Retinal pigment epithelial cell (primary cell): ENCODE measurements at regions not wholly inside any gene's neighbourhood (a gene's known extent, or its start where the extent isn't known, plus 50 kb on each side); places are given as distances from the start of the nearest gene placed in this dataset.

Experiments
- DNase-seq: peaks from one replicate; pipeline ENCODE4 v3.0.0-alpha.2; 2010; ENCODE audit warnings: low read depth
- H3K4me3 ChIP-seq: 2 replicates; pipeline ENCODE4 v1.5.1; 2011; ENCODE audit warnings: mild to moderate bottlenecking, low read length, control low read depth, moderate library complexity
- CTCF ChIP-seq: conservative IDR thresholded peaks from 2 replicates; pipeline ENCODE4 v1.5.1; 2011; ENCODE audit warnings: low read depth, low read length, control low read depth, inconsistent platforms

- no peak for DNase-seq
- no peak overlapping the region for H3K4me3 ChIP-seq
- no peak for TF ChIP-seq CTCF
Observed at GRCh38 chr4:135185256-135185655, 983.7 kb upstream of the PABPC4L start.

DNA sequence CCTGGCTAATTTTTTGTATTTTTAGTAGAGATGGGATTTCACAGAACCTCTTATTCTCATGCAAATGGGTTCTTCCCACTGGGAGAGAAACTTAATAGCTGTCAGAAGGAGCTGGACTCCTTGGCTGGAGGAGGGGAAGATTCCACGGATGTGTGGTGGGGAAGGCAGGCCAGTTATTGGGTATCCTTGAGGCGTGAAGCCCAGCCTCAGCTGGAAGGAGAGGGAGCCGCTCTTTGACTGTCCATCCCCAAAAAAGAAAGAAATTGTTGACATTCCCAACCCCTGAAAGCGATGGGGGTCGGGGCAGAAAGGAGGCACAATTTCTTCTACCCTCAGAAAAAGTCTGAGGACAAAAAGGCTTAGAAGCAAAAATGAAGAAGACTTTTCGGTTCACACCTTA lies 983.1 kb upstream of the PABPC4L start:
- no peak for TF ChIP-seq CTCF
- no peak for DNase-seq
- no peak overlapping the region for H3K4me3 ChIP-seq

DNA sequence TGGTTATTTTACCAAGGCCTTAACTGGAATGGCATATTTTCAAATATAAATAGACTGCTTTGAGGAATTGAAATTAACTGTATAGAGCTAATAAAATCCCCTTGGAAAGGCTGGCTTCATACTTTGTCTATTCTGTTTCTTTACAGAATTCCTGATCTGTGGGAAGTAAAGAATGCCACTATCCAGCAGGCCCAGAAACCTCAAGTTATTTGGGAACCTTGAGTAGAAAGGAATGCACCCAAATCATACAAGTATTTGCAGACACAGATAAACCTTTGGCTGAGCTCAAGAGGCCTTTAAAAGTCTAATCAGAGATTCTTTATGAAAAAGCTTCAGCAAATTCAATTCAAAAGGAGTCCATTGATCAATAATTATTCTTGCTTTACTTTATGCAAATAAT lies 975.7 kb upstream of the PABPC4L start:
- DNase-seq, result no peak
- TF ChIP-seq CTCF, result no peak
- no peak overlapping the region for H3K4me3 ChIP-seq

- no peak overlapping the region for H3K4me3 ChIP-seq
- TF ChIP-seq CTCF, result no peak
- no peak for DNase-seq
Observed at GRCh38 chr4:135166661-135167060, 965.1 kb upstream of the PABPC4L start.

- TF ChIP-seq CTCF, result no peak
- no peak for DNase-seq
- no peak overlapping the region for H3K4me3 ChIP-seq
Observed at GRCh38 chr4:135164601-135165000, 963.0 kb upstream of the PABPC4L start.

DNA sequence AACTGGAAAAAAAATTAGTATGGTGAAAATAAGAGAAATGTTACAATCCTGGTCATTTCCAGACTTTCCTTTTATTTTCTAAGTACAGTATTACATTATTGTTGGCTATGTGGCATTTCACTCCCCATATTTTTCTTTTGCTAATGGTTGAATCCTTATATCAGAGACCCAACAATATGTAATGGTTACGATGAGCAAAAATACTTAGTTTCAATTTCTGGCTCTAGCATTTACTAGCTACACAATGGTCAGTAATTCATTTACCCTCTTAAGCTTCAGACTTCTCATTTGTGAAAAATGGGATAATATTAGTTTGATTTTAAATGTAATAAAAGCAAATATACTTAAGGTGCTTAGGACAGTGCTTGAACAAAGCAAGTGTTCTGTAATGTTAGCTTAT lies 942.9 kb upstream of the PABPC4L start:
- no peak overlapping the region for H3K4me3 ChIP-seq
- DNase-seq, result no peak
- TF ChIP-seq CTCF, result no peak

- DNase-seq, result no peak
- H3K4me3 ChIP-seq, result no peak overlapping the region
- TF ChIP-seq CTCF, result no peak
Observed at GRCh38 chr4:135124196-135124595, 922.6 kb upstream of the PABPC4L start.
